Panc1 (cell line): ENCODE measurements at regions not wholly inside any gene's neighbourhood (a gene's known extent, or its start where the extent isn't known, plus 50 kb on each side); places are given as distances from the start of the nearest gene placed in this dataset.

Source experiments
- CTCF ChIP-seq: fragments of 450-650 bp; IDR thresholded peaks from 2 replicates; pipeline ENCODE4 v1.5.1; 2017; ENCODE audit warnings: mild to moderate bottlenecking
- POLR2AphosphoS5 ChIP-seq: IDR thresholded peaks from 2 replicates; pipeline ENCODE4 v1.6.1; 2012; ENCODE audit warnings: mild to moderate bottlenecking, low read depth, low read length, moderate library complexity
- REST ChIP-seq, 2 experiments: IDR thresholded peaks; 2 replicates each; pipeline ENCODE4 v1.6.1; 2011 to 2012; ENCODE audit warnings: low read depth in 2 of 2, control low read depth in 1 of 2, low read length in 1 of 2, mild to moderate bottlenecking in 1 of 2, moderate library complexity in 1 of 2; ENCODE audit not compliant: insufficient read depth in 1 of 2
- SIN3A ChIP-seq: IDR thresholded peaks from 2 replicates; pipeline ENCODE4 v1.6.1; 2012; ENCODE audit warnings: low read depth, mild to moderate bottlenecking, low read length, moderate library complexity, borderline replicate concordance; ENCODE audit not compliant: insufficient read depth
- TCF7L2 ChIP-seq: IDR thresholded peaks from 2 replicates; pipeline ENCODE4 v1.6.1; 2011; ENCODE audit warnings: mild to moderate bottlenecking, low read depth, low read length, inconsistent platforms

GRCh38 chr5:52283221-52283620, 504.5 kb upstream of the ITGA1 start:
- TF ChIP-seq REST (IDR thresholded peaks at IDR 0.05; ENCODE audit: insufficient read depth in 1 of 2, low read depth in 2 of 2, low read length in 1 of 2) (no peak), CTCF (no peak), TCF7L2 (no peak), POLR2AphosphoS5 (no peak), SIN3A (no peak)
